Sigmoid colon (tissue), 6 donors: ENCODE measurements at regions not wholly inside any gene's neighbourhood (a gene's known extent, or its start where the extent isn't known, plus 50 kb on each side); places are given as distances from the start of the nearest gene placed in this dataset.

Experiments used
- DNase-seq: peaks from one replicate; pipeline ENCODE4 v3.0.0-alpha.2; 2019
- H3K27ac ChIP-seq, 4 donors: fragments of 200-600 bp; sonication (generic); one replicate each; pipeline ENCODE4 v1.5.1; 2016 to 2019; ENCODE audit warnings: mild to moderate bottlenecking in 1 of 4
- H3K27me3 ChIP-seq, 3 donors: fragments of 200-600 bp; sonication (generic); one replicate each; pipeline ENCODE4 v1.5.1; 2019; ENCODE audit warnings: mild to moderate bottlenecking in 1 of 3
- H3K36me3 ChIP-seq, 4 donors: fragments of 200-600 bp; sonication (generic); one replicate each; pipeline ENCODE4 v1.5.1; 2016 to 2019
- H3K4me1 ChIP-seq, 4 donors: fragments of 200-600 bp; sonication (generic); one replicate each; pipeline ENCODE4 v1.5.1; 2017 to 2019
- H3K4me3 ChIP-seq, 4 donors: fragments of 200-600 bp; sonication (generic); one replicate each; pipeline ENCODE4 v1.5.1; 2017 to 2019; ENCODE audit warnings: mild to moderate bottlenecking in 2 of 4, moderate library complexity in 1 of 4
- H3K9me3 ChIP-seq, 4 donors: fragments of 200-600 bp in 3 of 4; sonication (generic) in 3 of 4; one replicate each; pipeline versions ENCODE4 v1.5.1 to v1.6.1; 2013 to 2019
- EP300 ChIP-seq, 4 donors: sonication (generic); formaldehyde crosslinking; IDR thresholded peaks; one replicate each; pipeline ENCODE4 v1.6.1; 2017; ENCODE audit warnings: antibody characterized with exemption in 4 of 4
- POLR2A ChIP-seq, 2 donors: fragments of 450-650 bp; IDR thresholded peaks; one replicate each; pipeline ENCODE4 v1.6.1; 2016; ENCODE audit warnings: antibody characterized with exemption in 2 of 2, mild to moderate bottlenecking in 2 of 2, moderate library complexity in 2 of 2
- POLR2AphosphoS5 ChIP-seq, 4 donors: sonication (generic); formaldehyde crosslinking; IDR thresholded peaks; one replicate each; pipeline ENCODE4 v1.6.1; 2017; ENCODE audit warnings: antibody characterized with exemption in 4 of 4
- WGBS, 2 donors: extraction: QIAGEN DNeasy Blood & Tissue Kit; methylation state at CpG; one replicate each; pipeline ENCODE4 v1.1.7; 2013; 5-methylcytosine and 5-hydroxymethylcytosine counted together
- intact Hi-C: fragments of 100-400 bp; cut with DNase I; formaldehyde crosslinking; loops from one replicate; pipeline ENCODE4 v1.15.1; 2023
- TF ChIP-seq, protein P1 (sequence below), 4 experiments: fragments of 450-650 bp in 3 of 4; fragments of 200-600 bp in 1 of 4; IDR thresholded peaks; one replicate each; pipeline ENCODE4 v1.5.1; 2016 to 2019; ENCODE audit warnings: antibody characterized with exemption in 4 of 4, mild to moderate bottlenecking in 3 of 4, moderate library complexity in 2 of 4
- donor health status: healthy with polysubstance abuse.
- donor health status: healthy.

DNA sequence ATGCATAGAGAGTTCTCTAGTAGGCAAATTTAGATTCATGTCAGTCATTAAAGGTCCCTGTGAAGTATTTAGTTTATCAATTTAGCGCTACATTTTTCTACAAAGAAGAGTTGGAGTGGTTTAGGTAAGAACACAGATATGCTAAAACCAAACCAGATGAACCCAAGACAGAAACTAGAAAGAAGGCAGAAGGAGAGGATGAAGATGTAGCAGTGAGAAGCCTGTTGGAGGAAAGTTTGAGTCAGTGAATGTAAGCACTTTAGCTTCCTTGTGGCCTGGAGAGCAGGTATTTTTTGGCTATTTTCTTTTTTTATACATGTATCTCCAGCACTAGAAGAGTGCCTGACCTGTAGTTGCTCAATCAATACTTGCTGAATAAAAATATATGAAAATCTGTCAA lies 223.7 kb downstream of the KCNRG start:
- no peaks in the 10 kb centered on the region for H3K27me3 ChIP-seq
- WGBS, 2 donors = 91 to 95% methylated on average over 1 of the region's 1 CpG
- intact Hi-C loops = no loop called here

DNA sequence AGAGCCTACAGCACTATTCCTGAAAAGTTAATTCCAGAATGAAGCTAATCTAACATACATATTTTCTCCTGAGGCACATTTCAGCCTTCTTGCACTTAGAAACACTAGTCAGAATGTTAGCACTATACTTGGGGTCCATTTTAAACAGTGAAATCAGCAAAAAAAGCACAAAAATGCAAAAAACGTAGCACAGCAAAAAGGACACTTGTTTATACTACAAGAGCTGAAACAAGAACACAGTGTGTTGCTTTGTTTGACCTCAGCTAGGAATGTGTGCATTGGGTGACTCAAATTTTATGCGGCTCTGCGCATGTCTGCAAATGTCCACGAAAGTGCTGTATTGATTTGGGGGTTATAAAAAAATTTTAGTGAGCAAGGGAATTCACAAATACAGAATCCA lies 226.2 kb downstream of the KCNRG start:
- TF ChIP-seq, protein P1, sequence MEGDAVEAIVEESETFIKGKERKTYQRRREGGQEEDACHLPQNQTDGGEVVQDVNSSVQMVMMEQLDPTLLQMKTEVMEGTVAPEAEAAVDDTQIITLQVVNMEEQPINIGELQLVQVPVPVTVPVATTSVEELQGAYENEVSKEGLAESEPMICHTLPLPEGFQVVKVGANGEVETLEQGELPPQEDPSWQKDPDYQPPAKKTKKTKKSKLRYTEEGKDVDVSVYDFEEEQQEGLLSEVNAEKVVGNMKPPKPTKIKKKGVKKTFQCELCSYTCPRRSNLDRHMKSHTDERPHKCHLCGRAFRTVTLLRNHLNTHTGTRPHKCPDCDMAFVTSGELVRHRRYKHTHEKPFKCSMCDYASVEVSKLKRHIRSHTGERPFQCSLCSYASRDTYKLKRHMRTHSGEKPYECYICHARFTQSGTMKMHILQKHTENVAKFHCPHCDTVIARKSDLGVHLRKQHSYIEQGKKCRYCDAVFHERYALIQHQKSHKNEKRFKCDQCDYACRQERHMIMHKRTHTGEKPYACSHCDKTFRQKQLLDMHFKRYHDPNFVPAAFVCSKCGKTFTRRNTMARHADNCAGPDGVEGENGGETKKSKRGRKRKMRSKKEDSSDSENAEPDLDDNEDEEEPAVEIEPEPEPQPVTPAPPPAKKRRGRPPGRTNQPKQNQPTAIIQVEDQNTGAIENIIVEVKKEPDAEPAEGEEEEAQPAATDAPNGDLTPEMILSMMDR (IDR thresholded peaks at IDR 0.05) = no peak
- TF ChIP-seq POLR2A (IDR thresholded peaks at IDR 0.05) = no peak
- no peak for TF ChIP-seq EP300 (IDR thresholded peaks at IDR 0.05)
- no peak overlapping the region for H3K4me3 ChIP-seq
- H3K4me1 ChIP-seq = no peaks in the 10 kb centered on the region
- H3K36me3 ChIP-seq = no peaks in the 10 kb centered on the region
- no peak for DNase-seq
- no peaks in the 10 kb centered on the region for H3K27me3 ChIP-seq
- no peak overlapping the region for H3K27ac ChIP-seq
- 90 to 91% methylated on average over 4 of the region's 4 CpGs for WGBS, 2 donors
- intact Hi-C loops = no loop called here
- H3K9me3 ChIP-seq = no peaks in the 10 kb centered on the region

More for the DNA sequence above, 223.7 kb downstream of the KCNRG start:
- H3K36me3 ChIP-seq = no peaks in the 10 kb centered on the region
- no peaks in the 10 kb centered on the region for H3K9me3 ChIP-seq
- H3K27ac ChIP-seq = no peak overlapping the region
- no peak for DNase-seq
- TF ChIP-seq POLR2A (IDR thresholded peaks at IDR 0.05) (no peak), EP300 (IDR thresholded peaks at IDR 0.05) (no peak), POLR2AphosphoS5 (IDR thresholded peaks at IDR 0.05) (no peak)
- TF ChIP-seq, protein P1 (IDR thresholded peaks at IDR 0.05) = no peak
- H3K4me1 ChIP-seq = no peaks in the 10 kb centered on the region
- H3K4me3 ChIP-seq = no peak overlapping the region

DNA sequence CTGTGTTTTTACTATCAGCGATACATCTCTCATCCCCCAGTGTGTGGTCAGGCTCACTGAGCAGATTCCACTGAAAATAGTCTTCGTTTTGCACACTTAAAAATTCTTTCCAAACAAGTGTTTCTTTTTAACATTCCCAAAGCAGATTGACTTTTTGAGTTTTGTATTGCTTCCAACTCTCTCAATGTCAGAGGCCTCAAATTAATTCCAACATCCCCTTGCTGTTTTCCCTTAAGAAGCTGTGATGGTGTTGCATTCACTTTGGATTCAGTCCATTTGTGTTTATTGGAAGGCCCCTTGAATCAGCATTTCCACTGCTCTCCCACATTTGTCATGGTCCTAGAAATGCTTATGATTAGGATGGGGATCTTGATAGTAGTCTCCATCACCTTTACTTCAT lies 228.7 kb downstream of the KCNRG start:
- DNase-seq = no peak
- H3K36me3 ChIP-seq = no peaks in the 10 kb centered on the region
- H3K27me3 ChIP-seq = no peaks in the 10 kb centered on the region
- no peak overlapping the region for H3K27ac ChIP-seq
- H3K9me3 ChIP-seq = no peaks in the 10 kb centered on the region
- H3K4me3 ChIP-seq = no peak overlapping the region
- intact Hi-C loops = no loop called here
- 85 to 92% methylated on average over 2 of the region's 2 CpGs for WGBS, 2 donors
- TF ChIP-seq POLR2A (IDR thresholded peaks at IDR 0.05) (no peak), POLR2AphosphoS5 (IDR thresholded peaks at IDR 0.05) (no peak), EP300 (IDR thresholded peaks at IDR 0.05) (no peak)
- TF ChIP-seq, protein P1 (IDR thresholded peaks at IDR 0.05) = no peak
- no peaks in the 10 kb centered on the region for H3K4me1 ChIP-seq

DNA sequence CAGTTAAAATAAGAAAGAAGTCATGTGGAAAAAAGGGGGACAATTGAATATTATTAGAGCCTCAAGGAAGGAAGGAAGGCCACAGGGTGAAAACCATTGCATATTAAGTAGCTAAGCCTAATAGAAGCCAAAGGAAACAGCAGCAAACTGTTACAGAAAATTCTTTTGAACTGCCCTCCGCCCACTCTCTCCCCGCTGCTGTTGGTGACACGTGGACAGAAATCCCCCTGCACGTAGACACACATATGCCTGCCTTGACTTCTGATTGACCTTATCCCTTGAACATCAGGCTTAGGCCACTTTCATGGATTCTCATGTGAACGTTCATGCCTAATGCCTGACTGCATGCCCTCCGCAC lies 229.1 kb downstream of the KCNRG start:
- TF ChIP-seq POLR2AphosphoS5 (IDR thresholded peaks at IDR 0.05) (no peak), EP300 (IDR thresholded peaks at IDR 0.05) (no peak)
- H3K4me3 ChIP-seq = no peak overlapping the region
- 78 to 88% methylated on average over 6 of the region's 6 CpGs for WGBS, 2 donors
- no peaks in the 10 kb centered on the region for H3K4me1 ChIP-seq
- intact Hi-C loops = no loop called here
- no peaks in the 10 kb centered on the region for H3K27me3 ChIP-seq
- H3K27ac ChIP-seq = no peak overlapping the region
- H3K36me3 ChIP-seq = no peaks in the 10 kb centered on the region
- no peaks in the 10 kb centered on the region for H3K9me3 ChIP-seq
- DNase-seq = no peak

DNA sequence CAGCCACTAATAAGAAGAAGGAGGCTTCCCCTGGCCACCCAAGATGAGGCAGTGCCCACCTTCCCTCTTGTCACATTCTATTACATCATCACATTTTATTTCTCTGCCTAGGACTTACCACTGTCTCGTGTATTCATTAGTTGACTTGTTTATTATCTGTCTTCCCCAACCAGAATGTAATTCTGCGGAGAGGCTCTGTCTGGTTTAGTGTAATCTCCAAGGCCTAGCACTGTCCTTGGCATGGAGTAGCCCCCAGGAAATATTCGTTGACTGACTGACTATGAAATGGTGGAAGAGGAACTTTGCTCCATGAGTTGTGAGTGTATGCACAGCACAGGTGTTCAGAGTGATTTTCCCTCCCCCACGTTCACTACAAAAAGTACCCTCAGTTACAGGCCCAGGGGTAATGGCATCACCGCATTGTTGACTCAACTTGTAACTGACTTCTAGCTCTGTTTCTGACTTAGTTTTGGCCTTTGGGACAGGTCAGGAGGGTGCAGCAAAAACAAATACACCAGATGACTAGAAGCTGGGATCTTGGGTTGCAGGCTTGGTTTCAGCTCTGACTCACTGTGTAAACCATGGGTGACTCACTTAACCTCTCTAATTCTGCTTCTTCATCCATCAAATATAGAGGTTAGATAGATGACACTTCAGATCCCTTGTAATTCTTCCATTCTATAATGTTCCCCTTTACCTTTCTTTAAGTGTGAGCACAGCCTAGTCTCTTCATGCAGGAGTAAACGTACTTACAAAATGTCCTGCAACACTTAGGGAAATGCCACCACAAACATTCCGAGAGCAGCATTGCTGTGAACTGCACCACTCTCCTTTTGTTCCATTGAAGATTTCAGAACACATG lies 229.7 kb downstream of the KCNRG start:
- Histone ChIP-seq H3K36me3 (no peaks in the 10 kb centered on the region), H3K27ac (no peak overlapping the region), H3K4me1 (no peaks in the 10 kb centered on the region), H3K27me3 (no peaks in the 10 kb centered on the region), H3K9me3 (no peaks in the 10 kb centered on the region), H3K4me3 (no peak overlapping the region)
- TF ChIP-seq EP300 (IDR thresholded peaks at IDR 0.05) (no peak), POLR2A (IDR thresholded peaks at IDR 0.05) (no peak), POLR2AphosphoS5 (IDR thresholded peaks at IDR 0.05) (no peak)
- TF ChIP-seq, protein P1 (IDR thresholded peaks at IDR 0.05) = no peak
- DNase-seq = no peak
- 52 to 66% methylated on average over 7 of the region's 7 CpGs for WGBS, 2 donors
- intact Hi-C loops = no loop called here
